DND-41 (cell line): ENCODE measurements at regions not wholly inside any gene's neighbourhood (a gene's known extent, or its start where the extent isn't known, plus 50 kb on each side); places are given as distances from the start of the nearest gene placed in this dataset.

Source experiments
- ATAC-seq: fragments of 200-7000 bp; cut with Tn5 transposase; 3 replicates; pipeline ENCODE4 v1.9.1; 2021; ENCODE audit warnings: low read depth; ENCODE audit not compliant: insufficient read depth
- DNase-seq: peaks from one replicate; pipeline ENCODE4 v3.0.0-alpha.2; 2020
- H2AFZ ChIP-seq: 2 replicates; pipeline ENCODE4 v1.6.0; 2012; ENCODE audit warnings: low read depth, low read length
- H3K27ac ChIP-seq: 2 replicates; pipeline ENCODE4 v1.5.1; 2012; ENCODE audit warnings: low read length, inconsistent platforms
- H3K27me3 ChIP-seq: fragments of 200-600 bp; sonication (generic); 2 replicates; pipeline ENCODE4 v1.6.0; 2012; ENCODE audit warnings: low read length, mild to moderate bottlenecking, inconsistent platforms; ENCODE audit not compliant: insufficient read depth, poor library complexity
- H3K36me3 ChIP-seq: 2 replicates; pipeline ENCODE4 v1.5.1; 2012; ENCODE audit warnings: low read length, inconsistent platforms; ENCODE audit not compliant: insufficient read depth
- H3K4me1 ChIP-seq: 2 replicates; pipeline ENCODE4 v1.5.1; 2012; ENCODE audit warnings: mild to moderate bottlenecking, low read length; ENCODE audit not compliant: insufficient read depth
- H3K4me2 ChIP-seq: 2 replicates; pipeline ENCODE4 v1.6.0; 2012; ENCODE audit warnings: mild to moderate bottlenecking, moderate library complexity, low read length, inconsistent platforms; ENCODE audit not compliant: insufficient read depth
- H3K4me3 ChIP-seq, 2 experiments: fragments of 200-600 bp in 1 of 2; shearing (Covaris generic) in 1 of 2; 2 replicates each; pipeline ENCODE4 v1.5.1; 2012 to 2016; ENCODE audit warnings: inconsistent platforms in 2 of 2, low read length in 2 of 2, mild to moderate bottlenecking in 2 of 2, low read depth in 1 of 2, moderate library complexity in 1 of 2
- H3K79me2 ChIP-seq: 2 replicates; pipeline ENCODE4 v1.6.0; 2012; ENCODE audit warnings: low read length, inconsistent platforms; ENCODE audit not compliant: insufficient read depth
- H3K9ac ChIP-seq: 2 replicates; pipeline ENCODE4 v1.6.0; 2012; ENCODE audit warnings: low read depth, mild to moderate bottlenecking, inconsistent platforms, low read length, moderate library complexity
- H3K9me3 ChIP-seq: 2 replicates; pipeline ENCODE4 v1.5.1; 2012; ENCODE audit warnings: low read length, moderate library complexity, mild to moderate bottlenecking, inconsistent platforms; ENCODE audit not compliant: insufficient read depth, severe bottlenecking
- H4K20me1 ChIP-seq: 2 replicates; pipeline ENCODE4 v1.6.0; 2012; ENCODE audit warnings: low read length; ENCODE audit not compliant: insufficient read depth
- CTCF ChIP-seq: IDR thresholded peaks from 2 replicates; pipeline ENCODE4 v1.5.1; 2012; ENCODE audit warnings: borderline replicate concordance, low read length, moderate library complexity, mild to moderate bottlenecking; ENCODE audit not compliant: poor library complexity, severe bottlenecking; ENCODE audit errors: extremely low read depth
- EZH2 ChIP-seq: IDR thresholded peaks from 3 replicates; pipeline ENCODE4 v1.6.1; 2012; ENCODE audit warnings: borderline replicate concordance, low read depth, mild to moderate bottlenecking, moderate library complexity, low read length, inconsistent platforms; ENCODE audit not compliant: severe bottlenecking

GRCh38 chr2:106735807-106736206, 150.2 kb downstream of the ST6GAL2 start:
- Histone ChIP-seq H4K20me1 (no peaks in the 10 kb centered on the region), H3K4me1 (no peaks in the 10 kb centered on the region), H3K9ac (no peak overlapping the region), H3K27ac (no peak overlapping the region), H3K79me2 (no peaks in the 10 kb centered on the region), H3K4me3 (no peak overlapping the region), H3K4me2 (no peak overlapping the region), H3K36me3 (no peaks in the 10 kb centered on the region), H3K27me3 (no peaks in the 10 kb centered on the region), H2AFZ (no peak overlapping the region), H3K9me3 (no peaks in the 10 kb centered on the region)
- ATAC-seq (no peak), DNase-seq (no peak)
- no peak for TF ChIP-seq EZH2
- TF ChIP-seq CTCF, result no peak

- no peaks in the 10 kb centered on the region for H3K36me3 ChIP-seq
- no peak overlapping the region for H3K27ac ChIP-seq
- H3K9ac ChIP-seq, result no peak overlapping the region
- H3K4me2 ChIP-seq, result no peak overlapping the region
- no peaks in the 10 kb centered on the region for H3K9me3 ChIP-seq
- no peak for ATAC-seq
- no peaks in the 10 kb centered on the region for H3K4me1 ChIP-seq
- H3K4me3 ChIP-seq, result no peak overlapping the region
- TF ChIP-seq EZH2 (no peak), CTCF (no peak)
- DNase-seq, result no peak
- H3K27me3 ChIP-seq, result no peaks in the 10 kb centered on the region
- H3K79me2 ChIP-seq, result no peaks in the 10 kb centered on the region
- no peaks in the 10 kb centered on the region for H4K20me1 ChIP-seq
- H2AFZ ChIP-seq, result no peak overlapping the region
Measured at GRCh38 chr2:106736221-106736620, 149.7 kb downstream of the ST6GAL2 start.

- H3K4me2 ChIP-seq, result no peak overlapping the region
- no peaks in the 10 kb centered on the region for H3K4me1 ChIP-seq
- no peak for DNase-seq
- H3K9me3 ChIP-seq, result no peaks in the 10 kb centered on the region
- no peak for TF ChIP-seq CTCF
- no peak for TF ChIP-seq EZH2
- H3K27me3 ChIP-seq, result peaks cover 5% of the 10 kb centered on the region
- H4K20me1 ChIP-seq, result no peaks in the 10 kb centered on the region
- no peak overlapping the region for H3K4me3 ChIP-seq
- H3K79me2 ChIP-seq, result no peaks in the 10 kb centered on the region
- H3K36me3 ChIP-seq, result no peaks in the 10 kb centered on the region
- ATAC-seq, result no peak
- H3K27ac ChIP-seq, result no peak overlapping the region
- H2AFZ ChIP-seq, result no peak overlapping the region
- H3K9ac ChIP-seq, result no peak overlapping the region
Measured at GRCh38 chr2:106745468-106745867, 140.5 kb downstream of the ST6GAL2 start.

- H4K20me1 ChIP-seq, result no peaks in the 10 kb centered on the region
- H3K9me3 ChIP-seq, result no peaks in the 10 kb centered on the region
- no peak overlapping the region for H2AFZ ChIP-seq
- H3K36me3 ChIP-seq, result no peaks in the 10 kb centered on the region
- peaks cover 3% of the 10 kb centered on the region for H3K27me3 ChIP-seq
- H3K9ac ChIP-seq, result no peak overlapping the region
- H3K79me2 ChIP-seq, result no peaks in the 10 kb centered on the region
- ATAC-seq, result no peak
- H3K4me2 ChIP-seq, result no peak overlapping the region
- H3K4me1 ChIP-seq, result no peaks in the 10 kb centered on the region
- DNase-seq, result no peak
- no peak overlapping the region for H3K4me3 ChIP-seq
- H3K27ac ChIP-seq, result no peak overlapping the region
- no peak for TF ChIP-seq CTCF
- no peak for TF ChIP-seq EZH2
Measured at GRCh38 chr2:106749823-106750222, 136.1 kb downstream of the ST6GAL2 start.
